GM18517 (cell line): ENCODE measurements at regions not wholly inside any gene's neighbourhood (a gene's known extent, or its start where the extent isn't known, plus 50 kb on each side); places are given as distances from the start of the nearest gene placed in this dataset.
"Not testable (repeated sequence)": the region's sequence is repeated elsewhere in the genome, so short reads cannot be mapped to it uniquely, and the experiment has no call there.

ENCODE experiments used
- ATAC-seq: cut with Tn5 transposase; IDR thresholded peaks from one replicate; pipeline ENCODE4 v1.9.1; 2021; ENCODE audit warnings: mild to moderate bottlenecking, moderate library complexity; ENCODE audit not compliant: unreplicated experiment

DNA sequence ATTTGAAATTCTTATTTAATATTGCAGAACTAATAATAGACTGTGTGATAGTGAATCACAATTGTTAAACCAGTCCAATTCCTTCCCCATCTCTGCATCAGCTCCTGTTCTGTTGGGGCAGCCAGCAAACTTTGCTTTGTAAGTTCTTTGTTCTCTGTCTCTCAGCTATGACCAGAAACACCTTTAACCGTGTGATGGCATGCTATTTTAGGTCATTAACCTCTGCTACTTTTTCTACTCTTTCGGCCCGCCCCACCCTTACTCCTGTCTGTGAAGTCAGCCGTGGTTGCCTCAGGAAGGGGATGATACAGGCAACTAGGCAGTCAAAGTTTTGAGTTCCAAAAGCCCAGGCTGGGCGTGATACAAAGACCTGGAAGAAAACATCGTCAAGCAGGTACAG, 51.3 kb upstream of the EGFL6 start:
- ATAC-seq: no peak

DNA sequence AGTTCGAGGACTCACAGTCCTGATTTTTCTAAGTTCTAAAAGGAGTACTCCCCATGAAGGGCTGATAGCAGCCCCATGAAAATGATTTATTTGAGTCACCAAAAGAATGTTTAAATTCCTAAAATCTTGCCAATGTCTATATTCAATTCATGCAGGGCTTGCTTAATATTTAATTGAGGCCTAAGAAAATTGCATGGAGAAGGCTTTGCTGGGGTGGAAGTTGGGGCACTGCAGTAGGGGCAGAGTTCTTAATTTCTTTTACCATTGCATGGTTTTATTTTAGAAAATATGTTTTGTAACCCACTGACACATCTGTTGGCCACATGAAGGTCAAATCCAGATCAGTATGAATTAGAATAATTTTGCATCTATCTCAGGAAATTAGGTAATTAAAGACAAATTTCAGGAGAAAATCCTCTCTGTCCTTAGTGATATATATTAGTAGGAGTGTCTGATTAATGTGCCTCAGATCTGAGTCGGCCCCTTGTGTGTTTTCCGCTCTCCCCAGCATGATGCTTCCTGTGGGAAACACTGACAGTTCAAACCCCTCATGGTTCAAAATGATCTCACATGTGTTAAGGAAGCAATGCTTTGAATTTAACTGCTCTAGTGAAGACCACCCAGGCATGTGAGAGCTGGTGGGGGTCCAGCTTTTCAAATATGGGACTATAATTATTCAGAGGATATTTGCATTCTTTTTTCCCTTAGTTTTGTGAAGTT, 54.0 kb upstream of the EGFL6 start:
- ATAC-seq: no peak

DNA sequence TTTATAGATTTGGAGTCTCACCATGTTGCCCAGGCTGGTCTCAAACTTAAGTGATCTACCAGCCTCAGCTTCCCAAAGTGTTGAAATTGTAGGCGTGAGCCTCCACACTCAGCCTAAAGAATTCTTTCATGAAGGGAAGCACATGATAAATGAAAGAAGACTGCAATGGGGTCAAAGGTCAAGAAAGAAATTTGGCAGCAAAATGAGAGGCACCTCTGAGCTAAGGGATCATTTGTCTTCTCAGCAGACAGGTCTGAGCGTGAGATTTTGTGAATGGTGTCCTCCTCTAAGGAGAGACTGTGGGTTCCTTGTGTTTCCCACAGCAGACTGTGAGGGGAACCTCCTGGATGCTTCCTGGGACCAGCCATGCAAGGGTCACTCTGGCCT, 57.5 kb upstream of the EGFL6 start:
- no peak for ATAC-seq

DNA sequence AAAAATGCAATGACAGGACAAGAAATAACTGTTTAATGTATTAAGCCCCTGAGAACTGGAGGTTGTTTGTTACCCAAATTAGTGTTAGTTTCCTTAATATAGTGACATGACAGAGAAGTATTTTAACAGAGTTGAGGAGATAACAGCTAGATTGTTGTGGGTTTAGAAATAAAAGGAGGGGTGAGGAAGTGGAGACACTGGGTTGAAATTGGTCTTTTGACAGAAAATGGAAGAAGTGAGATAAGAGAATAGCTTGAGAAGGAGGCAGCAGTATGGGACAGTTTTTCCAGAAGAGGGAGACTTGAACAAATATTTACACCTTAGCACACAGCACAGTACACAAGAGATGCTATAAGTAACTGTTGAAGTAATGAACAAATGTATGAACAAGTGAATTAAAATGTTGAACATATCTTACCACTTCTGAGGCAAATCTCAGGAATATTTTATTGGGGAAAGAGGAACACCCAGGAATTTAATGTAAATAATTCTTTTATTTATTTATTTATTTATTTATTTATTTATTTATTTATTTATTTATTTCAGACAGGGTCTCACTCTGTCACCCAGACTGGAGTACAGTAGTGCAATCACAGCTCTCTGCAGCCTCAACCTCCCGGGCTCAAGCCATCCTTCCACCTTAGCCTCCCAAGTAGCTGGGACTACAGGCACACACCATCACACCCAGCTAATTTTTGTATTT, 58.0 kb upstream of the EGFL6 start:
- ATAC-seq: no peak

DNA sequence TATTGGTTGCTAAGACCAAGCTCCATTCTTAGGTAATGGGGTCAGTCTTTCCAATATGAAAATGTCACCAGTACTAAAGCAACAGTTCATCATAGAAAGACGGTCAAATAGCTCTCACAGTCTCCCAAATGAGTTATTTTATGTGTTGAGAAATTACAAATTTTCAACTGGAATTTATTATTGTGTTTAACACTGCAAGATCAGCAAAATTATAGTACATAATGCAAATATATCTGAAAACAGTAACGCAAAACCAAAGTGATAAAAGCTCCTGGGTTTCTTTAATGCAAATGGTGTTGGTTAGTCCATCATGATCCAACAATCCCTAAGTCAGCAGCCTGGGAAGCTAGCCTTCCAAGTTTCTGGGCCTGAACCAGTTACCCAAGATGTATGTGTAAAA, 61.5 kb upstream of the EGFL6 start:
- ATAC-seq: no peak

DNA sequence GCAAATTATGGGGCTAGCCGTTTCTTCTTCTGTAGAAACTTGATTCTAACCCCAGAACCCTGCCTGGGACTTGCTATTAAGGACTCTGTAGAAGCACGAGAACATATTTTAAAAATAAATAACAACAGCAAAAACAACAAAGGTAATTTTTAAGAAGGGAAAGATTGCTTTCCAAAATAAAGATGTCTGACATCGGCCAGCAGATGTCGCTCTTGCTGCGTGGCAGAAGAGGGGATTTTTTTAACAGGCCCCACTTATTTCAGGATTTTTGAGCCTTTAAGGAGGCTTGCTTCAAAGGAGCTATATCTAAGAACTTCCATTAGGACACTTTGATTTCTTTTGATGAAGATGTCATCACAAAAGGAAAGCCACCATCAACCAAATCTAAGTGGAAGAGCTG, 62.8 kb upstream of the EGFL6 start:
- ATAC-seq: no peak

DNA sequence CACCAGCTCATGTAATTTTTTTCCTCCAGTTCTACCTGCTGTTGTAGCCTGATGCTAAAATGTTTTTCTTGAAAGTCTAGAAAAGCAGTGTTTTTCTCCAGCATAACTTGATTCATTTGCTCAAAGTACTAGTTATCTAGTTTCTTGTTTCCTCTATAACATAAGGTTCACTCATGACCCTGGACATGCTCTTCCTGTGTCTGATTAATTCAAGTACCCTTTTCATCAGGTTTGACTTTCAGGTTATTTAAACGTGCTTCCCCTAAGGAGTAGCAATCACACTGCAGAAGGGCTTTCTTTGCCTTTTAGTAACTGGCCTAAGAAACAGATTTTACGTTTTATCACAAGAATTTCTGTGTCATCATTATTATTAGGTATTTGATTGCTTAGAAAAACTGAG, 66.8 kb upstream of the EGFL6 start:
- ATAC-seq: no peak

DNA sequence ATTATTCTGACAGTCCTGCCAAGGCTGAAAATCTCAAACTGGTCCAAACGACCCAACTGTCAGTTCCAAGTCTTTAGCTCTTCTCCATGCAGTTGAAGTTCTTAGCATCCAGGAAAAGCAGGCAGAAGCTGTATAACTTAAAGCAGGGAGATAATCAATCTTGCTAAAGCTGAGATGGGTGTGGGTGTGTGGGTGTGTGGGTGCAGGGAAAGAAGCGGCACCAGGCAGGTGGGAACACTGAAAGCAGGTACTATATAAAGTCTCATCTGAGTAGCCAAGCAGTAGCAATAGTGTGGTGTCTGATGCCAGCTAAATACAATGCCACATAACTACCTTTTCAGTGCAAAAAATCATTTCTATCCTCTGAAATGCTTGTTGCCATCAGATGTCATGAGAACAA, 69.7 kb upstream of the EGFL6 start:
- ATAC-seq: no peak

DNA sequence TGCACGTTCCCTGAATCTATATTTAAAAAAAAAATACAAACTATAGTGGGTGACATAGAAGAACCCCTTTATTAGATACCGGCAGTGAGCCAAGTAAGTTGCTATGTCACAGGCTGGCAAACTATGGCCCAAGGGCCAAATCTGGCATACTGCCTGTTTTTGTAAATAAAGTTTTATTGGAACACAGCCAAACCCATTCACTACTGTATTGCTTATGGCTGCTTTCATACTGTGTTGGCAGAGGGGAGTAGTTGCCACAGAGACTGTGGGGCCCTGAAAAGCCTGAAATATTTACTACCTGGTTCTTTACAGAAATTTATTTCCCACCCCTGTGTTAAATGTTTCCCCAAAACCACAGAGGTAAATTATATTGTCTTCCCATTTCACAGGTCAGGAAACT, 71.2 kb upstream of the EGFL6 start:
- ATAC-seq: no peak

DNA sequence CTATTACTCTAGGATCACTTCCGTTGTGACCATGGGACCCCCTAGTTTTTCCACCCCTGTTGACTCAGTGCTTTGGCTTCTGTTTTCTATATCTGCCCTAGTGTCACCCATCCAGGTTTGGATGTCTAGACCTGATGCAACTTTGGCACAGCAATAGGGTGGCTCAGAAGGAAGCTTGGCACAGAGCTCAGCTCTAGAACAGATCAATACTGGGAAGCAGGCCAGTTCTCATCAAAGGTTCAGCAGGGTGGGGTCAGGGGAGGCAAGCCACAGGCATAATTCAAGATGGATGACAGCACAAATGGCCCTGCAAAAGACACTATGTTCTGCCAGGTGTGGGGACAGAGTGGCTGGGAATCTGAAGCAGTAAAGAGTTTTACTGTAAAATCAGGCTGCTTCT, 74.2 kb upstream of the EGFL6 start:
- no peak for ATAC-seq

DNA sequence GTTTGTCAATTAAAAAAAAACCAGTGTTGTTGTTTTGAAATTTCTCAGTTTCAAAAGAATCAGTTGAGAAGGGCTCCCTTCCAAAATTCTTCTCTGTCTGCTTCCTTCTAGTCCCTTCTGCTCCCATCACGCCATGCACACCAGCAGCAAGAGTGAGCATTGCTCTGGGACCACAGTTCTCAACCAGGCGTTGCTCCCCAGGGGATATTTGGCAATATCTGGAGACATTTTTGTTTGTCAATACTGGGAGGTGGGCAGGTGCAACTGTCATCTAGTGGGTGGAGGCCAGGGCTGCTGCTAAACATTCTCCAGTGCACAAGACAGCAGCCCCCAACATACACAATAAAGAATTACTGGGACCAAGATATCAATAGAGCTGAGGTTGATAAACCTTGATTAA, 74.8 kb upstream of the EGFL6 start:
- no peak for ATAC-seq

DNA sequence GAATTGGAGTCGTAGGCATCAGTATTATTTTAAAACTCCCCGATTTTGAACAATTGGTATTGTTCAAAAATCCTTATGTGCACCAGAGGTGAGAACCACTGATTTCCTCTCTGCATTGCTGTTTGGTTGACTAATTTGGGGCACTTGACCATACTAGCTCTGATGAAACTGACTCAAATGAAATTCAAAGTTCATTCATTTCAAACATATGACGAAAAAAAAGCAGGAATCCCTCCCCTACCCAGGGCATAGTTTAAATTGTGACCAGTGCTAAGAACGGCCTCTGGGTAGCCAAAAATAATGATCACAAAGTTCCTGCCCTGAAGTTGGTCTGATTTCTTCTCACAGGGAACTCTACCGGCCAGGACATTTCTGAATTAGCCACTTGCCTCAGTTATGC, 75.7 kb upstream of the EGFL6 start:
- no peak for ATAC-seq

DNA sequence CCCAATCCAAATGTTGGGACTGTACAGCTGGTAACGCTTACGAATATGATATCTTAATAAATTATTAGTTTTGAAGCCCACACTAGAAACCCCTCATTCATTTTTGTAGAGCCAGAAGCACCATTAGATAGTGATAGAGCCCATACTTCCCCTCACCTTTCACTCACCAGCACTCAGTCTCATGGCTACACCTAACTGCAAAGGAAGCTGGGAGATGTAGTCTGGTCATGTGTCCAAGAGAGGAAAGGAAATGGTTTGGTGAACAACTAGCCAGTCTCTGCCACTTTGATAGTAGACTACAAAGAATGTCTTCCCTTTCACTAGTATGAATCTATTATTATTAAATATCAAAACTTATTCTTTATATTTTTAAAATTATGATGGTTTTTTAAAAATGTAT, 77.1 kb upstream of the EGFL6 start:
- ATAC-seq: no peak

DNA sequence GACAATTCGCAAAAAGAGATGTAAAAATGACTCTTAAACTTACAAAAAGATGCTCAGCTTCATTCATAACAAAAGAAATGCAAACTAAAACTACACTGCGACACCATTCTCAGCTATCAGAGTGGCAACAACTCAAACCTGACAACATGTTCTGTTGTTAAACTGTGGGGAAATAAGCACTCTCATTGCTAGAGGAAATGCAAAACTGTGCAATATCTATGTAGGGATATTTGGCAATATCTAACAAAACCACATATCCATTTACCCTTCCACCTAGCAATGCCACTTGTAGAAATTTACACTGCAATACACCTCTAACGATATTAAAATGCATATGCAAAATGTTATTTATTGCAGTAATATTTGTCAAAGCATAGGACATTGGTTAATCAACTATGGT, 78.3 kb upstream of the EGFL6 start:
- ATAC-seq: no peak

DNA sequence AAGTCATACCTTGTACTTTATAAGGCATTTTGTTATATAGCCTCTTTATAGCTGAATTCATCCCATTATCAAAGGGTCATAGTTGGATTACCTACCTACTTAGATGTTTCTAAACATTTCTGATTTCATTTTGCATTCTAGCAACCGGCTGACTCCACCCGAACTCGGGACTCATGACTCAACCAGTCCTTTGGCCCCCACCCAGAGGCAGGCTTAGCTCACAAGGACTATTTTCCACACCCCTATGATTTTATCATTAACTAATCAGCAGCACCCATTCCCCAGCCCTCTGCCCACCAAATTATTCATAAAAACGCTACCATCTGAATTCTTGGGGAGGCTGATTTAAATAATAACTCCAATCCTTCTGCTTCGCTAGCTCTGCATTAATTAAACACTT, 79.9 kb upstream of the EGFL6 start:
- ATAC-seq: no peak

DNA sequence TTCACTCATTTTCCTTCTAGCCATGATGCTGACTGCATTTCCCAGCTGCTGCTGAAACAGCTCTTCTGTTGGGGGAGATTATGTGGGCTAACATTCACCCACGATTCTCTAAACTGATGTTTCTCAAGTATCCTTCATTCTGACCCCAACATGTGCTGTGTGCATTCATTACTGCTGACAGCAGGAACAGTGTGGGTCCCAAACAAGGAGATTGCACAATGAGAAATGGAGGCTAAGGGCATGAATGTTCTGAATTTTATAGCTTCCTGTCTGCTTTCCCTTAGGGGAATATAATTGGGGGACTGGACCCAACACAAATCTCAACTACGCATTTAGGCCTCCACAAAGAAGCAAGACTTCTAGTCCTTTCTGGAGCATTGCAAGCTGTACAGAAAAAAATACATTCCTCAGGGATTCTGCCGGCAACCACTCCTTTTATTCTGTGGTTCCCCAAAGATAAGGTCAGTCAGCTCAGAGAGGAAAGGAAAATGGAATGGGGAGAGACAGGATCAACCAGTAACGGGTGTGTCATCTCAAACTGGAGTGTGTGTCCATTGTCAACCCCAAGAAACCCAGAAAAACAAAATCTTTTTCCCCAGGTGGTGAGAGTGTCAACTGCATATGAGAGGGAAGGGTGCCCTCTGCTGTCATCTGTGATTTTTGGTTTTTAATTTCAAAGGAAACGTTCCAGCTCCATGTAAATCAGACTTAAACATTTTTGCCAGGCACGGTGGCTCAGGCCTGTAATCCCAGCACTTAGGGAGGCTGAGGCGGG, 81.5 kb upstream of the EGFL6 start:
- ATAC-seq: no peak

DNA sequence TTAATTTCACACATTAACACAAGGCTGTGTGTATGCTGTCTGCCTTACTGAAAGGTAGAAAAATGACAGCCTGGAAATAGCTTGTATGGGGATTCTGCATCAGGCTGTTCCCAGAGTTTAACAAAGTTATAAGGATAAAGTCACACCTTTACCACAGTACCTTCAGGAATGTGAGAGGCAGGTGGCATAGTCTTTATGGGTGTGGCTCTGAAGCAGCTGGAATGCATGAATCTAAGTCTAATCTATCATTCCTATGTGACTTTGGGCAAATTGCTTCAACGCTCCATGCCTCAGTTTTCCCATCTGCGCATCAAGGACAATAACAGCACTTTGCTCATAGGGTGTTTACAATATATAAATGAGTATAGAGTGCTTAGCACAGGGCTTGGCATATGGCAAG, 84.2 kb upstream of the EGFL6 start:
- ATAC-seq: no peak

DNA sequence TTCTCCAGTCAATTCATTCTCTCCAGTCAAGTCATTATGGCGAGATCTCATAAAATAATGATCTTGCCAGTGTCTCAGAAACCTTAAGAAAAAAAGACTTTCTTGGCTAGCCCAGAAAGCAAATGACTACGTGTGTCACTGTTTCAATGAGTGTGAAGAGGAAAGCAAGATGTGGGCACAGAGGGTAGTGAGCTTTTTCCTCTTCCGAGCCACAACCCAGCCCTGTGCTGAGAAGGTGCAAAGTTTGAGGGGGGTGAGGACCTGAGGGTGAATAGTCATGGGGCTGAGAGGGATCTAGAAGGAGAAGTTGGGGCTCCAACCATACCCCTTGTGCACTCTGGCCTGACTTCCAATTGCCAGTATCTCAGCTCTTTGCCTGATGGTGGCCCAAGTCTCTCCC, 85.6 kb upstream of the EGFL6 start:
- no peak for ATAC-seq

DNA sequence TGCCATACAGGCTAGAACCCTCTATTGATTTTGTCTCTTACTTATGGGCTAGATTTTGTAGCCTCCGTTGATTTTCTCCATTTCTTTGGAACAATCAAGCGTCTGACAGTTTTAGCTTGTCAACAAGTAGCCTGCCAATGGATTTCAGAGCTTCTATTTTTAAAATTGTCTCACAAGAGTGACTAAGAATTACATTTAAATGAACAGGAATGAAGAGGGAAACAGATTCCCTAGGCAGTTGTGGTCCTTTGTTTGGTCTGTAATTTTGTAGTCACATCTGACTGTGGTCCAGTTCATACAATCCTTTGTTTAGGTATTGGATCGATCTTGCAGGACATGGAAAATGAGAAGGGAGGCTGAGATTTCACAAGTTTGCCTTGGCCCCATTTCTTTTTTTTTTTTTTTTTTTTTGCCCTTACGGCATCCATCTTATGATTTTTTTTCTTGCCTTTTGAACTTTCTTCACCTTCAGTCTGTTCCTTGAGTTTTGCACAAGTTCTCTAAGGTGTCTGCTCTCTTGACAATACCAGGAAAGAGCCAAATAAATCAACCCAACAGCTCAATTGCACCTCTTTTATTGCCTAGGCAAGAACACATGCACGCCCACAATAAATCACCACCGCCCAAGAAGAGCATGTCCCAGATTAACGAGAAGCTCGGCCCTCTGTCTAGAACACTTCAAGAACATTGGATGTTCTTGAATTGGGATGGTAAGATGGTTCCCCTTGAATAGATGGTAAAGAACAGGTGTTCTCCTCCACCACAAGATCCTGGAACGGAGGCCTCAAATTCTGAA, 86.5 kb upstream of the EGFL6 start:
- no peak for ATAC-seq

DNA sequence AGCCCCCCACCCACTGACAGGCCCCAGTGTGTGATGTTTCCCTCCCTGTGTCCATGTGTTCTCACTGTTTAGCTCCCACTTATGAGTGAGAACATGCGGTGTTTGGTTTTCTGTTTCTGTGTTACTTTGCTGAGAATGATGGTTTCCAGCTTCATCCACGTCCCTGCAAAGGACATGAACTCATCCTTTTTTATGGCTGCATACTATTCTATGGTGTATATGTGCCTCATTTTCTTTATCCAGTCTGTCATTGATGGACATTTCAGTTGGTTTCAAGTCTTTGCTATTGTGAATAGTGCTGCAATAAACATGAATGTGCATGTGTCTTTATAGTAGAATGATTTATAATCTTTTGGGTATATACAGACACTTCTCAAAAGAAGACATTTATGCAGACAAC, 88.6 kb upstream of the EGFL6 start:
- not testable (repeated sequence) for ATAC-seq

DNA sequence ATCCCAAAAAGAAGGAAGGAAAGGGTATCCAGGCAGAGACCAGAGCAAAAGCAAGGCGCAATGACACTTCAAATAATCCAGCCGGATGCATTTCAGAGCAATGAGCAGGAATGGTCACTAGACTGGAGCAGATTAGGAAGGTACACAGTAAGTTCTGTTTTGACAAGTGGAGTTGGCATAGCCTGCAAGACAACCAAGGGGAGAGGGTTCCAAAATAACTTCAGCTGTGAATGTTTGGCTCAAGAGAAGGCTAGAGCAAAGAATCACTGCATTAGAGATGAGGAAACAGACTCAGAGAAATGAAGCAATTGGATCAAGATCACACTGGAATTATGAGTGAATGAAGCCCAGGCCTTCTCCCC, 90.0 kb upstream of the EGFL6 start:
- ATAC-seq: no peak
